ENCODE measurements at regions not wholly inside any gene's neighbourhood (a gene's known extent, or its start where the extent isn't known, plus 50 kb on each side); places are given as distances from the start of the nearest gene placed in this dataset.

DNA sequence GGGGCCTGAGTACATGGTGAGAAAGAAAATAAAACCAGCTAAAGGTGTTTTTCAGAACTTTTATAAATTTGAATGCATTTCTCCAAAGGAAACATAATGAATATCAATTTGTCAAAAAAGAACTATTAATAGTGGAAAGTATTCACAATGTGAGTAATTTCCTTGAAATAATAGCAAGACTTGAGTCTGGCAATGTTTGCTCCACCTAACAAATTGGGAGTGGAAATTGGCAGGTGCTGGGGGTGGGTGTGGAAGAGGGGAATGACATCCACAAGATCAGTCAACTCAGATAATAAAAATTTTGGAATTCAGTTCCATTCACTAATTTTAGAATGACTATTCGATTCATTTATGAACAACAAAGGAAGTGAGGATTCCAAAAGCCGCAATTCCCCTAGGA lies 884.8 kb upstream of the SLIT2 start:
- ChIA-PET POLR2A (no interaction called here), CTCF (interaction anchor here (1.1 to 1.8 kb wide), 2 partner anchors 11 to 882 kb away, joined by 4 read pairs; no protein-coding TSS in a partner anchor)
- Histone ChIP-seq H4K20me1 (ENCODE audit: insufficient read depth) (no peaks in the 10 kb centered on the region), H3K36me3 (replicated peaks in 1 of 2; ENCODE audit: control insufficient read depth in 1 of 2, insufficient read depth in 2 of 2, low read length in 1 of 2) (no peaks in the 10 kb centered on the region), H3K9me2 (no peaks in the 10 kb centered on the region; the same call in 1 of the 2 replicates), H3K9ac (no peak overlapping the region), H3K27ac (ENCODE audit: low read depth in 2 of 2, low read length in 1 of 2) (no peak overlapping the region), H3K9me3 (0 out of 2 replicates have a peak, but pooled peaks cover 3% of the 10 kb centered on the region), H3K27me3 (ENCODE audit: insufficient read depth) (no peaks in the 10 kb centered on the region), H3K4me3 (ENCODE audit: low read depth in 2 of 2, low read length in 1 of 2) (no peak overlapping the region), H3K4me1 (ENCODE audit: control insufficient read depth in 1 of 2, insufficient read depth in 2 of 2, low read depth in 1 of 2, low read length in 1 of 2) (no peaks in the 10 kb centered on the region), H3K4me2 (no peak overlapping the region), H3K79me2 (ENCODE audit: insufficient read depth) (no peaks in the 10 kb centered on the region), H3F3A (replicated peaks; ENCODE audit: insufficient read depth) (no peaks in the 10 kb centered on the region), H2AFZ (ENCODE audit: low read depth) (no peak overlapping the region)
- no peak for TF ChIP-seq TCF12 (IDR thresholded peaks at IDR 0.05)
- TF ChIP-seq EP300 (IDR thresholded peaks at IDR 0.05; ENCODE audit: borderline replicate concordance in 1 of 2, low read depth in 1 of 2, low read length in 1 of 2) = no peak
- TF ChIP-seq CHD2 (IDR thresholded peaks at IDR 0.05; ENCODE audit: low read length, partially characterized antibody) = no peak
- no peak for TF ChIP-seq ELF1 (IDR thresholded peaks at IDR 0.05)
- no peak for TF ChIP-seq FOXM1 (IDR thresholded peaks at IDR 0.05; ENCODE audit: low read depth)
- no peak for TF ChIP-seq TAF1 (IDR thresholded peaks at IDR 0.05; ENCODE audit: borderline replicate concordance, low read depth, low read length)
- TF ChIP-seq GATA2 (CRISPR knock-in tag; IDR thresholded peaks at IDR 0.05) = no peak
- TF ChIP-seq, protein P1, sequence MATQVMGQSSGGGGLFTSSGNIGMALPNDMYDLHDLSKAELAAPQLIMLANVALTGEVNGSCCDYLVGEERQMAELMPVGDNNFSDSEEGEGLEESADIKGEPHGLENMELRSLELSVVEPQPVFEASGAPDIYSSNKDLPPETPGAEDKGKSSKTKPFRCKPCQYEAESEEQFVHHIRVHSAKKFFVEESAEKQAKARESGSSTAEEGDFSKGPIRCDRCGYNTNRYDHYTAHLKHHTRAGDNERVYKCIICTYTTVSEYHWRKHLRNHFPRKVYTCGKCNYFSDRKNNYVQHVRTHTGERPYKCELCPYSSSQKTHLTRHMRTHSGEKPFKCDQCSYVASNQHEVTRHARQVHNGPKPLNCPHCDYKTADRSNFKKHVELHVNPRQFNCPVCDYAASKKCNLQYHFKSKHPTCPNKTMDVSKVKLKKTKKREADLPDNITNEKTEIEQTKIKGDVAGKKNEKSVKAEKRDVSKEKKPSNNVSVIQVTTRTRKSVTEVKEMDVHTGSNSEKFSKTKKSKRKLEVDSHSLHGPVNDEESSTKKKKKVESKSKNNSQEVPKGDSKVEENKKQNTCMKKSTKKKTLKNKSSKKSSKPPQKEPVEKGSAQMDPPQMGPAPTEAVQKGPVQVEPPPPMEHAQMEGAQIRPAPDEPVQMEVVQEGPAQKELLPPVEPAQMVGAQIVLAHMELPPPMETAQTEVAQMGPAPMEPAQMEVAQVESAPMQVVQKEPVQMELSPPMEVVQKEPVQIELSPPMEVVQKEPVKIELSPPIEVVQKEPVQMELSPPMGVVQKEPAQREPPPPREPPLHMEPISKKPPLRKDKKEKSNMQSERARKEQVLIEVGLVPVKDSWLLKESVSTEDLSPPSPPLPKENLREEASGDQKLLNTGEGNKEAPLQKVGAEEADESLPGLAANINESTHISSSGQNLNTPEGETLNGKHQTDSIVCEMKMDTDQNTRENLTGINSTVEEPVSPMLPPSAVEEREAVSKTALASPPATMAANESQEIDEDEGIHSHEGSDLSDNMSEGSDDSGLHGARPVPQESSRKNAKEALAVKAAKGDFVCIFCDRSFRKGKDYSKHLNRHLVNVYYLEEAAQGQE (IDR thresholded peaks at IDR 0.05; ENCODE audit: low read depth, low read length) = no peak
- TF ChIP-seq GABPA (IDR thresholded peaks at IDR 0.05; ENCODE audit: low read depth) = no peak
- no peak for TF ChIP-seq EZH2phosphoT487 (IDR thresholded peaks at IDR 0.05; ENCODE audit: borderline replicate concordance, low read depth)
- TF ChIP-seq TEAD4 (IDR thresholded peaks at IDR 0.05; ENCODE audit: borderline replicate concordance, insufficient read depth) = no peak
- TF ChIP-seq, protein P2, sequence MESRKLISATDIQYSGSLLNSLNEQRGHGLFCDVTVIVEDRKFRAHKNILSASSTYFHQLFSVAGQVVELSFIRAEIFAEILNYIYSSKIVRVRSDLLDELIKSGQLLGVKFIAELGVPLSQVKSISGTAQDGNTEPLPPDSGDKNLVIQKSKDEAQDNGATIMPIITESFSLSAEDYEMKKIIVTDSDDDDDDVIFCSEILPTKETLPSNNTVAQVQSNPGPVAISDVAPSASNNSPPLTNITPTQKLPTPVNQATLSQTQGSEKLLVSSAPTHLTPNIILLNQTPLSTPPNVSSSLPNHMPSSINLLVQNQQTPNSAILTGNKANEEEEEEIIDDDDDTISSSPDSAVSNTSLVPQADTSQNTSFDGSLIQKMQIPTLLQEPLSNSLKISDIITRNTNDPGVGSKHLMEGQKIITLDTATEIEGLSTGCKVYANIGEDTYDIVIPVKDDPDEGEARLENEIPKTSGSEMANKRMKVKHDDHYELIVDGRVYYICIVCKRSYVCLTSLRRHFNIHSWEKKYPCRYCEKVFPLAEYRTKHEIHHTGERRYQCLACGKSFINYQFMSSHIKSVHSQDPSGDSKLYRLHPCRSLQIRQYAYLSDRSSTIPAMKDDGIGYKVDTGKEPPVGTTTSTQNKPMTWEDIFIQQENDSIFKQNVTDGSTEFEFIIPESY (IDR thresholded peaks at IDR 0.05; ENCODE audit: borderline replicate concordance, low read depth) = no peak
- TF ChIP-seq JUND (IDR thresholded peaks at IDR 0.05) = no peak
- no peak for DNase-seq
- 80% methylated on average over 2 of the region's 2 CpGs for WGBS (ENCODE audit: low lambda C conversion rate)

DNA sequence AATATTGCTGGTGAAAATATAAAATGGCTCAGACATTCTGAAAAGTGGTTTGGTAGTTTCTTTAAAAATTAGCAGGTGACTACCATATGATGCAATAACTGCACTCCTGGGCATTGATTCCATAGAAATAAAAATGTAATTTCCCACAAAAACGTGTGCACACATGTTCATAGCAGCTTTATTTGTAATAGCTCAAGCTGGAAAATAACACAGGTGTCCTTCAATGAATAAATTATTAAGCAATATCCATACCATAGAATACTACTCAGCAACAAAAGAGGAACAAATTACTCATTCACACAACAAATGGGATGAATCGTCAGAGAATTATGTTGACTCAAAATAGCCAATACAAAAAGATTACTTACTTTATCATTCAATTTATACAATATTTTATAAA lies 893.7 kb upstream of the SLIT2 start:
- Histone ChIP-seq H4K20me1 (ENCODE audit: insufficient read depth) (no peaks in the 10 kb centered on the region), H3K27me3 (ENCODE audit: insufficient read depth) (no peaks in the 10 kb centered on the region), H3K4me2 (no peak overlapping the region), H3K36me3 (replicated peaks in 1 of 2; ENCODE audit: control insufficient read depth in 1 of 2, insufficient read depth in 2 of 2, low read length in 1 of 2) (no peaks in the 10 kb centered on the region), H3K27ac (ENCODE audit: low read depth in 2 of 2, low read length in 1 of 2) (no peak overlapping the region), H3K9me2 (peaks cover 3% of the 10 kb centered on the region; the same call in 1 of the 2 replicates), H3F3A (replicated peaks; ENCODE audit: insufficient read depth) (no peaks in the 10 kb centered on the region), H3K9ac (no peak overlapping the region), H3K79me2 (ENCODE audit: insufficient read depth) (no peaks in the 10 kb centered on the region), H3K9me3 (no peaks in the 10 kb centered on the region), H3K4me3 (ENCODE audit: low read depth in 2 of 2, low read length in 1 of 2) (no peak overlapping the region), H2AFZ (ENCODE audit: low read depth) (no peak overlapping the region), H3K4me1 (ENCODE audit: control insufficient read depth in 1 of 2, insufficient read depth in 2 of 2, low read depth in 1 of 2, low read length in 1 of 2) (no peaks in the 10 kb centered on the region)
- 33% methylated on average over 2 of the region's 2 CpGs for WGBS (ENCODE audit: low lambda C conversion rate)
- CTCF ChIA-PET = no interaction called here
- POLR2A ChIA-PET = no interaction called here
- DNase-seq = no peak
- TF ChIP-seq MEF2A (IDR thresholded peaks at IDR 0.05; ENCODE audit: borderline replicate concordance, low read depth) = no peak
- no peak for TF ChIP-seq RFX5 (IDR thresholded peaks at IDR 0.05; ENCODE audit: low read length)
- no peak for TF ChIP-seq CHD2 (IDR thresholded peaks at IDR 0.05; ENCODE audit: low read length, partially characterized antibody)
- TF ChIP-seq, protein P3, sequence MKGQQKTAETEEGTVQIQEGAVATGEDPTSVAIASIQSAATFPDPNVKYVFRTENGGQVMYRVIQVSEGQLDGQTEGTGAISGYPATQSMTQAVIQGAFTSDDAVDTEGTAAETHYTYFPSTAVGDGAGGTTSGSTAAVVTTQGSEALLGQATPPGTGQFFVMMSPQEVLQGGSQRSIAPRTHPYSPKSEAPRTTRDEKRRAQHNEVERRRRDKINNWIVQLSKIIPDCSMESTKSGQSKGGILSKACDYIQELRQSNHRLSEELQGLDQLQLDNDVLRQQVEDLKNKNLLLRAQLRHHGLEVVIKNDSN (IDR thresholded peaks at IDR 0.05; ENCODE audit: borderline replicate concordance, low read depth) = no peak
- TF ChIP-seq, protein P4, sequence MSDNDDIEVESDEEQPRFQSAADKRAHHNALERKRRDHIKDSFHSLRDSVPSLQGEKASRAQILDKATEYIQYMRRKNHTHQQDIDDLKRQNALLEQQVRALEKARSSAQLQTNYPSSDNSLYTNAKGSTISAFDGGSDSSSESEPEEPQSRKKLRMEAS (IDR thresholded peaks at IDR 0.05; ENCODE audit: low read depth) = no peak
- no peak for TF ChIP-seq FOSL2 (IDR thresholded peaks at IDR 0.05; ENCODE audit: borderline replicate concordance, low read depth)
- TF ChIP-seq, protein P5, sequence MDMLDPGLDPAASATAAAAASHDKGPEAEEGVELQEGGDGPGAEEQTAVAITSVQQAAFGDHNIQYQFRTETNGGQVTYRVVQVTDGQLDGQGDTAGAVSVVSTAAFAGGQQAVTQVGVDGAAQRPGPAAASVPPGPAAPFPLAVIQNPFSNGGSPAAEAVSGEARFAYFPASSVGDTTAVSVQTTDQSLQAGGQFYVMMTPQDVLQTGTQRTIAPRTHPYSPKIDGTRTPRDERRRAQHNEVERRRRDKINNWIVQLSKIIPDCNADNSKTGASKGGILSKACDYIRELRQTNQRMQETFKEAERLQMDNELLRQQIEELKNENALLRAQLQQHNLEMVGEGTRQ (IDR thresholded peaks at IDR 0.05; ENCODE audit: borderline replicate concordance, low read depth, low read length) = no peak
- no peak for TF ChIP-seq YY1 (IDR thresholded peaks at IDR 0.05; ENCODE audit: low read depth)

Measured in SK-N-SH (cell line).